Pulmonary artery endothelial cell (primary cell): ENCODE measurements at regions not wholly inside any gene's neighbourhood (a gene's known extent, or its start where the extent isn't known, plus 50 kb on each side); places are given as distances from the start of the nearest gene placed in this dataset.

Experiments used
- DNase-seq: peaks from one replicate; pipeline ENCODE4 v3.0.0-alpha.2; 2011; ENCODE audit warnings: low read depth, low spot score

- DNase-seq: no peak
Observed at GRCh38 chr3:148146241-148146640, 551.5 kb upstream of the AGTR1 start.

GRCh38 chr3:148146947-148147826 is 550.5 kb upstream of the AGTR1 start:
- DNase-seq: no peak

- DNase-seq: no peak
Observed at GRCh38 chr3:148147903-148148302, 549.8 kb upstream of the AGTR1 start.

- DNase-seq: no peak
Observed at GRCh38 chr3:148149556-148149955, 548.1 kb upstream of the AGTR1 start.

- DNase-seq: no peak
Observed at GRCh38 chr3:148150141-148150540, 547.6 kb upstream of the AGTR1 start.

GRCh38 chr3:148158210-148158609 is 539.5 kb upstream of the AGTR1 start:
- peak; percentile 49 for DNase-seq

- no peak for DNase-seq
Observed at GRCh38 chr3:148162132-148162531, 535.6 kb upstream of the AGTR1 start.

- DNase-seq: no peak
Observed at GRCh38 chr3:148168347-148168746, 529.4 kb upstream of the AGTR1 start.

- DNase-seq: no peak
Observed at GRCh38 chr3:148173851-148174250, 523.9 kb upstream of the AGTR1 start.

GRCh38 chr3:148175214-148175613 is 522.5 kb upstream of the AGTR1 start:
- DNase-seq: no peak

GRCh38 chr3:148178503-148178902 is 519.2 kb upstream of the AGTR1 start:
- DNase-seq: no peak

- no peak for DNase-seq
Observed at GRCh38 chr3:148184798-148185197, 512.9 kb upstream of the AGTR1 start.

GRCh38 chr3:148186881-148187280 is 510.8 kb upstream of the AGTR1 start:
- no peak for DNase-seq

GRCh38 chr3:148187296-148187695 is 510.4 kb upstream of the AGTR1 start:
- DNase-seq: no peak

- no peak for DNase-seq
Observed at GRCh38 chr3:148190441-148190990, 507.2 kb upstream of the AGTR1 start.

- DNase-seq: no peak
Observed at GRCh38 chr3:148191966-148192365, 505.7 kb upstream of the AGTR1 start.

- no peak for DNase-seq
Observed at GRCh38 chr3:148197061-148197460, 500.6 kb upstream of the AGTR1 start.

- DNase-seq: no peak
Observed at GRCh38 chr3:148202386-148202785, 495.3 kb upstream of the AGTR1 start.

- no peak for DNase-seq
Observed at GRCh38 chr3:148203297-148204010, 494.2 kb upstream of the AGTR1 start.

GRCh38 chr3:148204131-148204530 is 493.6 kb upstream of the AGTR1 start:
- DNase-seq: no peak

GRCh38 chr3:148205977-148206376 is 491.7 kb upstream of the AGTR1 start:
- no peak for DNase-seq

GRCh38 chr3:148206446-148206845 is 491.3 kb upstream of the AGTR1 start:
- DNase-seq: no peak
